ENCODE measurements at regions not wholly inside any gene's neighbourhood (a gene's known extent, or its start where the extent isn't known, plus 50 kb on each side); places are given as distances from the start of the nearest gene placed in this dataset.
A peak's percentile ranks its signal among the peaks of the same experiment; 100 is the strongest.

GRCh38 chr10:131425752-131426533 lies 114.4 kb upstream of the TCERG1L start:
- no peak for DNase-seq

GRCh38 chr10:131426534-131426898 lies 115.0 kb upstream of the TCERG1L start:
- DNase-seq, result no peak

GRCh38 chr10:131427281-131427680 lies 115.8 kb upstream of the TCERG1L start:
- no peak for DNase-seq

GRCh38 chr10:131427901-131428300 lies 116.4 kb upstream of the TCERG1L start:
- DNase-seq, result no peak

GRCh38 chr10:131429141-131429540 lies 117.6 kb upstream of the TCERG1L start:
- no peak for DNase-seq

GRCh38 chr10:131429942-131430341 lies 118.4 kb upstream of the TCERG1L start:
- no peak for DNase-seq

GRCh38 chr10:131430716-131431412 lies 119.3 kb upstream of the TCERG1L start:
- no peak for DNase-seq

GRCh38 chr10:131431533-131431932 lies 120.0 kb upstream of the TCERG1L start:
- DNase-seq, result no peak

GRCh38 chr10:131431978-131432690 lies 120.6 kb upstream of the TCERG1L start:
- no peak for DNase-seq

- DNase-seq, result no peak
Measured at GRCh38 chr10:131433568-131433967, 122.0 kb upstream of the TCERG1L start.

- DNase-seq, result no peak
Measured at GRCh38 chr10:131435232-131435631, 123.7 kb upstream of the TCERG1L start.

- no peak for DNase-seq
Measured at GRCh38 chr10:131435760-131436457, 124.4 kb upstream of the TCERG1L start.

- DNase-seq, result no peak
Measured at GRCh38 chr10:131436458-131436857, 124.9 kb upstream of the TCERG1L start.

GRCh38 chr10:131437556-131438475 lies 126.3 kb upstream of the TCERG1L start:
- DNase-seq, result no peak

GRCh38 chr10:131438665-131439064 lies 127.1 kb upstream of the TCERG1L start:
- no peak for DNase-seq

GRCh38 chr10:131439705-131440104 lies 128.2 kb upstream of the TCERG1L start:
- no peak for DNase-seq

GRCh38 chr10:131440405-131441360 lies 129.2 kb upstream of the TCERG1L start:
- no peak for DNase-seq

GRCh38 chr10:131442271-131442670 lies 130.8 kb upstream of the TCERG1L start:
- DNase-seq, result no peak

GRCh38 chr10:131444286-131444685 lies 132.8 kb upstream of the TCERG1L start:
- no peak for DNase-seq

- DNase-seq, result peak; percentile 19
Measured at GRCh38 chr10:131444862-131445461, 133.4 kb upstream of the TCERG1L start.
